ENCODE measurements at regions not wholly inside any gene's neighbourhood (a gene's known extent, or its start where the extent isn't known, plus 50 kb on each side); places are given as distances from the start of the nearest gene placed in this dataset.

DNA sequence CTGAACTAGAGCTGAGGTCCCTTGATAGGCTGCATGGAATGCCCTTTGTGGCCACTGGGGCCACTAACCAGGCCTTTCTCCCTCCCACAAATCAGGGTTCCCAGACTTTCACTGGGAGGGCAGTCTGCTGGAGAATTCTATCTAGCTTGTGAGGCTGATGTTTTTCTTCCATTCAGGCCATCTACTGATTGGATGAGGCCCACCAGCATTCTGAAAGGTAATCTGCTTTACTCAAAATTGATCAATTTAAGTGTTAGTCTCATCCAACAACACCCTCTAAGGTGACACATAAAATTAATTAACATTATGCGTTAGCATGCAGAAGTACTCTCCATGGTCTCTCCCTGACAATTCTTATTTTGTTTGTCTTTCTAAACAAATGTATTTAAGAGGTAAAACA is 80.5 kb downstream of the RTP4 start:
- H3K4me3 ChIP-seq (ENCODE audit: low read length), result no peak overlapping the region
- no peaks in the 10 kb centered on the region for H3K27me3 ChIP-seq (ENCODE audit: control insufficient read depth, low read length)
- no peaks in the 10 kb centered on the region for H3K36me3 ChIP-seq (ENCODE audit: control insufficient read depth, low read length)
- H3K4me1 ChIP-seq (ENCODE audit: control insufficient read depth, low read length), result no peaks in the 10 kb centered on the region
- H3F3A ChIP-seq (ENCODE audit: control insufficient read depth, insufficient read depth), result no peaks in the 10 kb centered on the region
- no peaks in the 10 kb centered on the region for H3K9me2 ChIP-seq (replicated peaks; ENCODE audit: control insufficient read depth, low read length)
- no peaks in the 10 kb centered on the region for H3K9me3 ChIP-seq (ENCODE audit: control insufficient read depth, insufficient read depth, low read length)
- H3K79me2 ChIP-seq (ENCODE audit: control insufficient read depth, low read length), result no peaks in the 10 kb centered on the region
- no peak overlapping the region for H3K4me2 ChIP-seq (ENCODE audit: low read length)
- H3K27ac ChIP-seq (ENCODE audit: low read depth, low read length), result no peak overlapping the region
- no peaks in the 10 kb centered on the region for H4K20me1 ChIP-seq (ENCODE audit: control insufficient read depth, insufficient read depth, low read depth, low read length)
- TF ChIP-seq EZH2phosphoT487 (IDR thresholded peaks at IDR 0.05; ENCODE audit: borderline replicate concordance, low read length), result no peak
- no peak for TF ChIP-seq CTCF (IDR thresholded peaks at IDR 0.05; ENCODE audit: low read depth, low read length, poor library complexity, severe bottlenecking)

- Histone ChIP-seq H4K20me1 (ENCODE audit: control insufficient read depth, insufficient read depth, low read depth, low read length) (no peaks in the 10 kb centered on the region), H3K4me2 (ENCODE audit: low read length) (no peak overlapping the region), H3F3A (ENCODE audit: control insufficient read depth, insufficient read depth) (no peaks in the 10 kb centered on the region), H3K4me1 (ENCODE audit: control insufficient read depth, low read length) (no peaks in the 10 kb centered on the region), H3K9me2 (replicated peaks; ENCODE audit: control insufficient read depth, low read length) (no peaks in the 10 kb centered on the region), H3K27me3 (ENCODE audit: control insufficient read depth, low read length) (no peaks in the 10 kb centered on the region), H3K27ac (ENCODE audit: low read depth, low read length) (no peak overlapping the region), H3K9me3 (ENCODE audit: control insufficient read depth, insufficient read depth, low read length) (no peaks in the 10 kb centered on the region), H3K79me2 (ENCODE audit: control insufficient read depth, low read length) (no peaks in the 10 kb centered on the region), H3K36me3 (ENCODE audit: control insufficient read depth, low read length) (no peaks in the 10 kb centered on the region), H3K4me3 (ENCODE audit: low read length) (no peak overlapping the region)
- no peak for TF ChIP-seq EZH2phosphoT487 (IDR thresholded peaks at IDR 0.05; ENCODE audit: borderline replicate concordance, low read length)
- no peak for TF ChIP-seq CTCF (IDR thresholded peaks at IDR 0.05; ENCODE audit: low read depth, low read length, poor library complexity, severe bottlenecking)
Observed at GRCh38 chr3:187447737-187448136, 79.6 kb downstream of the RTP4 start.

DNA sequence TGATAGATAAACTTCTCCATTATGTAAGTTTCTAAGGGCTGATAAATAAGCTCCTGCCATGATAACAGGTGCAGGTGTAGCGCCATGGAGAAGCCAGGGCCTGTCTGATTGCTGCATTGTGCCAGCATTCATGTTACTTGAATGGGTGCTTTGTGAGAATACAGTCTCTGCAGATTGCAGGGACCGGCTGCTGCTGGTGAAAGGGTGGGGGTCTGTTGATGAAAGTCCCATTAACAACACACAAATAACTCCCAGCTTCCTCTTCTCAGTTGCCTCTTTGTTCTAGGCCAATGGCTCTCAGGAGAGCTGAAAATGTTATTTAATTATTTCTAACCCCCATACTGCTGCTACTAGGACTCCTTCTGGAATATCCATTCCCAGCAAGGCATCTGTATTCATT is 77.2 kb downstream of the RTP4 start:
- Histone ChIP-seq H3K4me3 (ENCODE audit: low read length) (no peak overlapping the region), H3K27me3 (ENCODE audit: control insufficient read depth, low read length) (no peaks in the 10 kb centered on the region), H3K79me2 (ENCODE audit: control insufficient read depth, low read length) (no peaks in the 10 kb centered on the region), H3K9me3 (ENCODE audit: control insufficient read depth, insufficient read depth, low read length) (no peaks in the 10 kb centered on the region), H3K36me3 (ENCODE audit: control insufficient read depth, low read length) (no peaks in the 10 kb centered on the region), H3K27ac (ENCODE audit: low read depth, low read length) (no peak overlapping the region), H3F3A (ENCODE audit: control insufficient read depth, insufficient read depth) (no peaks in the 10 kb centered on the region), H3K4me1 (ENCODE audit: control insufficient read depth, low read length) (no peaks in the 10 kb centered on the region), H3K4me2 (ENCODE audit: low read length) (no peak overlapping the region), H4K20me1 (ENCODE audit: control insufficient read depth, insufficient read depth, low read depth, low read length) (no peaks in the 10 kb centered on the region), H3K9me2 (replicated peaks; ENCODE audit: control insufficient read depth, low read length) (no peaks in the 10 kb centered on the region)
- no peak for TF ChIP-seq CTCF (IDR thresholded peaks at IDR 0.05; ENCODE audit: low read depth, low read length, poor library complexity, severe bottlenecking)
- no peak for TF ChIP-seq EZH2phosphoT487 (IDR thresholded peaks at IDR 0.05; ENCODE audit: borderline replicate concordance, low read length)

DNA sequence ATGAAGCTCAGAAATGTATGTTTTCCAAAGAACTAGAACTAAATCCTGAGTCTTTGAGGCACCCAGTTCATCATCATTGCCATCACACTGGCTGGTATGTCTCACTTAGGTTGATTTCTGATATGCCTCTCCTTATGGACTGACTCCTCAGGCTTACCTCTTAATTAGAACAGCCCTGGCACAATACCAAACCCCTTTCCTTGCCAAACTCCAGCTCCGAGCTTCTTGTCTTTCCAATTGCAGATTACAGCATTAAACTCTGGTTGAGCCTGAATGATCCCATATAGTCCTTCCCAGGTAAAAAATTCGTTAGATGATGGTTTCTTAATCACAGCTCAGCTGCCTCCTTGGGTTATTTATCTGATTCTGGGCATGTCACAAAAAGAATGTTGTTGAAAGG is 66.3 kb downstream of the RTP4 start:
- no peak overlapping the region for H3K4me2 ChIP-seq (ENCODE audit: low read length)
- H3K79me2 ChIP-seq (ENCODE audit: control insufficient read depth, low read length), result no peaks in the 10 kb centered on the region
- H3K9me2 ChIP-seq (replicated peaks; ENCODE audit: control insufficient read depth, low read length), result no peaks in the 10 kb centered on the region
- H3K4me1 ChIP-seq (ENCODE audit: control insufficient read depth, low read length), result no peaks in the 10 kb centered on the region
- no peaks in the 10 kb centered on the region for H4K20me1 ChIP-seq (ENCODE audit: control insufficient read depth, insufficient read depth, low read depth, low read length)
- H3K9me3 ChIP-seq (ENCODE audit: control insufficient read depth, insufficient read depth, low read length), result no peaks in the 10 kb centered on the region
- H3K4me3 ChIP-seq (ENCODE audit: low read length), result no peak overlapping the region
- TF ChIP-seq EZH2phosphoT487 (IDR thresholded peaks at IDR 0.05; ENCODE audit: borderline replicate concordance, low read length) (no peak), CTCF (IDR thresholded peaks at IDR 0.05; ENCODE audit: low read depth, low read length, poor library complexity, severe bottlenecking) (no peak)
- H3K27me3 ChIP-seq (ENCODE audit: control insufficient read depth, low read length), result no peaks in the 10 kb centered on the region
- H3K36me3 ChIP-seq (ENCODE audit: control insufficient read depth, low read length), result no peaks in the 10 kb centered on the region
- no peaks in the 10 kb centered on the region for H3F3A ChIP-seq (ENCODE audit: control insufficient read depth, insufficient read depth)
- no peak overlapping the region for H3K27ac ChIP-seq (ENCODE audit: low read depth, low read length)

Data from DOHH2 (cell line).